Keratinocyte (primary cell): ENCODE measurements at regions not wholly inside any gene's neighbourhood (a gene's known extent, or its start where the extent isn't known, plus 50 kb on each side); places are given as distances from the start of the nearest gene placed in this dataset.

Source experiments
- DNase-seq: peaks from one replicate; pipeline ENCODE4 v3.0.0-alpha.2; 2011; ENCODE audit warnings: low read depth, missing footprints, low spot score
- FAIRE-seq: peaks from 2 replicates; lab custom pipeline; 2011; peaks lifted over from hg19 to GRCh38; lab: Jason Lieb, UNC
- H2AFZ ChIP-seq: 2 replicates; pipeline ENCODE4 v1.6.0; 2012; ENCODE audit warnings: low read length, control low read depth, inconsistent platforms; ENCODE audit not compliant: control insufficient read depth
- H3K27ac ChIP-seq: 2 replicates; pipeline ENCODE4 v1.5.1; 2011; ENCODE audit warnings: low read length; ENCODE audit not compliant: control insufficient read depth, insufficient read depth
- H3K27me3 ChIP-seq: 3 replicates; pipeline ENCODE4 v1.6.0; 2011; ENCODE audit warnings: low read length; ENCODE audit not compliant: control insufficient read depth, insufficient read depth; ENCODE audit errors: extremely low read depth
- H3K36me3 ChIP-seq, 2 experiments: 2 replicates in 1 of 2; 3 replicates in 1 of 2; pipeline ENCODE4 v1.5.1; 2011; ENCODE audit warnings: low read length in 2 of 2, mild to moderate bottlenecking in 1 of 2; ENCODE audit not compliant: control insufficient read depth in 2 of 2, insufficient read depth in 2 of 2; ENCODE audit errors: extremely low read depth in 1 of 2
- H3K4me1 ChIP-seq: 3 replicates; pipeline ENCODE4 v1.5.1; 2011; ENCODE audit warnings: low read length; ENCODE audit not compliant: control insufficient read depth, insufficient read depth; ENCODE audit errors: extremely low read depth
- H3K4me2 ChIP-seq: 3 replicates; pipeline ENCODE4 v1.6.0; 2011; ENCODE audit warnings: low read depth, low read length; ENCODE audit not compliant: control insufficient read depth, insufficient read depth; ENCODE audit errors: extremely low read depth
- H3K4me3 ChIP-seq, 3 experiments: fragments of 200-600 bp in 1 of 3; sonication (generic) in 1 of 3; 2 replicates in 2 of 3; 3 replicates in 1 of 3; pipeline ENCODE4 v1.5.1; 2011 to 2016; ENCODE audit warnings: low read length in 3 of 3, mild to moderate bottlenecking in 3 of 3, control low read depth in 2 of 3, inconsistent platforms in 1 of 3, low read depth in 1 of 3, mixed read lengths in 1 of 3, mixed run types in 1 of 3, moderate library complexity in 1 of 3; ENCODE audit not compliant: control insufficient read depth in 2 of 3, insufficient read depth in 2 of 3; ENCODE audit errors: extremely low read depth in 1 of 3
- H3K79me2 ChIP-seq: 2 replicates; pipeline ENCODE4 v1.6.0; 2012; ENCODE audit warnings: low read length; ENCODE audit not compliant: control insufficient read depth, insufficient read depth
- H3K9ac ChIP-seq: 3 replicates; pipeline ENCODE4 v1.6.0; 2011; ENCODE audit warnings: low read length; ENCODE audit not compliant: control insufficient read depth, insufficient read depth; ENCODE audit errors: extremely low read depth
- H3K9me1 ChIP-seq: 3 replicates; pipeline ENCODE4 v1.6.0; 2011; ENCODE audit warnings: low read length; ENCODE audit not compliant: control insufficient read depth, insufficient read depth; ENCODE audit errors: extremely low read depth
- H3K9me3 ChIP-seq: 2 replicates; pipeline ENCODE4 v1.5.1; 2012; ENCODE audit warnings: low read depth, low read length; ENCODE audit not compliant: control insufficient read depth
- H4K20me1 ChIP-seq: 3 replicates; pipeline ENCODE4 v1.6.0; 2011; ENCODE audit warnings: low read length; ENCODE audit not compliant: control insufficient read depth, insufficient read depth; ENCODE audit errors: extremely low read depth
- CTCF ChIP-seq, 3 experiments: IDR thresholded peaks in 1 of 3; conservative IDR thresholded peaks in 1 of 3; optimal IDR thresholded peaks in 1 of 3; 2 replicates in 2 of 3; 3 replicates in 1 of 3; pipeline versions ENCODE3 to v1.5.1; 2011; ENCODE audit warnings: low read length in 3 of 3, mild to moderate bottlenecking in 3 of 3, moderate library complexity in 2 of 3, control low read depth in 1 of 3, inconsistent platforms in 1 of 3; ENCODE audit not compliant: insufficient read depth in 2 of 3; ENCODE audit errors: extremely low read depth in 1 of 3
- EZH2 ChIP-seq: IDR thresholded peaks from one replicate; pipeline ENCODE4 v1.6.1; 2012; ENCODE audit warnings: inconsistent platforms, mild to moderate bottlenecking, low read length, moderate library complexity
- dilution Hi-C: fragments of 300-500 bp; cut with MboI; formaldehyde crosslinking; loops from one replicate; pipeline ENCODE4 v1.7.0; 2020; ENCODE audit warnings: low sequenced_read_pairs; ENCODE audit not compliant: extremely low pct_ligation_motif_present

- TF ChIP-seq EZH2: no peak
- TF ChIP-seq CTCF (optimal IDR thresholded peaks at IDR 0.05 in 1 of 3, IDR thresholded peaks at IDR 0.05 in 1 of 3, conservative IDR thresholded peaks at IDR 0.05 in 1 of 3; ENCODE audit: extremely low read depth in 1 of 3, insufficient read depth in 2 of 3, low read length in 3 of 3): no peak
- Histone ChIP-seq H3K4me1 (no peaks in the 10 kb centered on the region), H3K27ac (no peak overlapping the region), H3K79me2 (no peaks in the 10 kb centered on the region), H2AFZ (no peak overlapping the region), H3K4me3 (no peak overlapping the region), H3K9me3 (no peaks in the 10 kb centered on the region), H3K27me3 (no peaks in the 10 kb centered on the region), H3K9me1 (no peaks in the 10 kb centered on the region), H3K9ac (no peak overlapping the region), H3K4me2 (no peak overlapping the region), H3K36me3 (no peaks in the 10 kb centered on the region), H4K20me1 (no peaks in the 10 kb centered on the region)
- FAIRE-seq (no peak), DNase-seq (no peak)
- dilution Hi-C loops: no loop called here
Observed at GRCh38 chr14:76666746-76667145, 94.5 kb upstream of the VASH1 start.

- no peak overlapping the region for H3K4me2 ChIP-seq
Observed at GRCh38 chr14:76669770-76670169, 91.5 kb upstream of the VASH1 start.

More at GRCh38 chr14:76669770-76670169, 91.5 kb upstream of the VASH1 start:
- TF ChIP-seq CTCF (optimal IDR thresholded peaks at IDR 0.05 in 1 of 3, IDR thresholded peaks at IDR 0.05 in 1 of 3, conservative IDR thresholded peaks at IDR 0.05 in 1 of 3; ENCODE audit: extremely low read depth in 1 of 3, insufficient read depth in 2 of 3, low read length in 3 of 3): no peak
- TF ChIP-seq EZH2: no peak
- FAIRE-seq (no peak), DNase-seq (no peak)
- H3K27ac ChIP-seq: no peak overlapping the region
- no peaks in the 10 kb centered on the region for H3K9me3 ChIP-seq
- no peaks in the 10 kb centered on the region for H3K4me1 ChIP-seq
- no peak overlapping the region for H3K4me3 ChIP-seq
- peaks cover 11% of the 10 kb centered on the region for H3K27me3 ChIP-seq
- no peaks in the 10 kb centered on the region for H3K79me2 ChIP-seq
- no peak overlapping the region for H2AFZ ChIP-seq
- no peaks in the 10 kb centered on the region for H4K20me1 ChIP-seq
- no peaks in the 10 kb centered on the region for H3K9me1 ChIP-seq
- dilution Hi-C loops: no loop called here
- no peak overlapping the region for H3K9ac ChIP-seq
- no peaks in the 10 kb centered on the region for H3K36me3 ChIP-seq
